GM13977 (cell line): ENCODE measurements at regions not wholly inside any gene's neighbourhood (a gene's known extent, or its start where the extent isn't known, plus 50 kb on each side); places are given as distances from the start of the nearest gene placed in this dataset.

Experiments
- DNase-seq: peaks from one replicate; pipeline ENCODE4 v3.0.0; 2012; ENCODE audit warnings: low spot score
- CTCF ChIP-seq: IDR thresholded peaks from 2 replicates; pipeline ENCODE4 v1.5.1; 2012; ENCODE audit warnings: mild to moderate bottlenecking, control low read depth; ENCODE audit not compliant: insufficient read depth; ENCODE audit errors: extremely low read depth, missing control alignments
- in situ Hi-C: fragments of 300-500 bp; cut with MboI; formaldehyde crosslinking; loops from one replicate; pipeline ENCODE4 v1.12.0; 2022; ENCODE audit warnings: low sequenced_read_pairs, low pct_unique_long_range_greater_than_20kb, mixed read lengths, inconsistent platforms; ENCODE audit not compliant: unreplicated experiment

- no peak for DNase-seq
- in situ Hi-C loops, result no loop called here
- no peak for TF ChIP-seq CTCF
Observed at GRCh38 chr21:27511233-27511632, 544.3 kb upstream of the ADAMTS5 start.

DNA sequence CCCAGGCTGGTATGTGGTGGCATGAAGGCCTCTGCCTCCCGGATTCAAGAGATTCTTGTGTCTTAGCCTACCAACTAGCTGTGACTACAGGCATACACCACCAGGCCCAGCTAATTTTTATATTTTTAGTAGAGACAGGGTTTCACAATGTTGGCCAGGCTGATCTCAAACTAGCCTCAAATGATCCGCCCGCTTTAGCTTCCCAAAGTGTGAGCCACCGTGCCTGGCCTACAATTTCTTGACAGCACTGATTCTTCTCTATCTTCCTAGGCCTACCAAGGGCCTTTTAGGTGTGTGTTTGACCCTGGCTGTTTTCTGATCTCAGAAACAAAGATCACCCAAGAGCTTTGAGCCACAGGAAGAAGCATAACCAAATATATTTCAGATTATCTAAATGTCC is 540.8 kb upstream of the ADAMTS5 start:
- no peak for TF ChIP-seq CTCF
- DNase-seq, result no peak
- in situ Hi-C loops, result no loop called here

DNA sequence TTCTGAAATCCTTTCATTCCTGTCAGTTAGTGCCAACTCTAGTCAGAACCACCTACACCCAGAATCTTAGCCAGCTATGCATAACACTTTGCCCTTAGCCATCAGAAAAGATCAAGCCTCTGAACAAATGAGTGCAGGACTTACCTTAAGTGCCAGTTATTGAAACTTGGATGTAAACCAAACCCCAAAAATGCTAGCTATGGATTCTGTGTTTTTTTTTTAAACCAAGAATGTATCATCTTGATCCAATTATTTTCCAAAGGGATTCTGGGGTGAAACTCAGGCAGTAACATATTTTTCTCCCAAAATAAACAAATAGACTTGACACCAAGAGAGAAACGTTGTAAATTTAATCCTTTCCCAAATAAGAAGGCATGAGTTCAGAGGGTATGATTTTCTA is 538.6 kb upstream of the ADAMTS5 start:
- no peak for DNase-seq
- in situ Hi-C loops, result no loop called here
- no peak for TF ChIP-seq CTCF

DNA sequence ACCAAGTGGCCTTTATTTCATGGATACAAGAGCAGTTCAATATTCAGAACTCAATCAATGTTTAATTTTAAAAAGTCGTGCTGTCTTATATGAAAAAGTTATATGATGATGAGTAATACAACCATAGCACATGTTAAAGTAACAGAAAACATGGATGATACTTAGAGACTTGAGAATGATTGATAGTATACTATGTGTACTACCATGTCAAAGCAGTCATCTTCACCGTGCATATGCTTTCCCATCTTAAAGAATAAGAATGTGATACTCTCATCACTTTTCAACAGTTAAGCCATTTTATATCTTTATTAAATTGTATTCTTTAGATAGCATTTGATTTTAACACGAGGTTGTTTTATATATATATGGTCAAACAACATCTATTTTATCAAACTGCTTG is 535.9 kb upstream of the ADAMTS5 start:
- TF ChIP-seq CTCF, result no peak
- in situ Hi-C loops, result no loop called here
- DNase-seq, result no peak

DNA sequence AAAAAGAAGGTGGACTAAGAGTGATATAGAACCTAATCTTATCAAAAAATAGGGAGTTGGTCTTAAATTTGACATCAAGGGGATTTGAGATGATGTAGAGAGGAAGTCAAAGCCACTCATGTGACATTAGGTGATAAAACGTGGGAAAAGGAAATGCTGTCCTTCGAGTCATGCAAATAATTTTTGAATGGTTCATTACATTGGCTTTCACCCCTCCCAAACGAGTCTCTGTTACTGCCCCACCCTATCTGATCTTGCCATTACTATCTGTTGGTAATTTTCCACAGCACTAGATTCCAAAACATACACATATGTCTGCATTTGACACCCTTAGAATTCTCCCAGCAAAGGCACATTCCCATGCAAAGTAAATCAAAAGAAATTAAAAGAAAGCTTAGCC is 531.1 kb upstream of the ADAMTS5 start:
- TF ChIP-seq CTCF, result no peak
- in situ Hi-C loops, result no loop called here
- no peak for DNase-seq

DNA sequence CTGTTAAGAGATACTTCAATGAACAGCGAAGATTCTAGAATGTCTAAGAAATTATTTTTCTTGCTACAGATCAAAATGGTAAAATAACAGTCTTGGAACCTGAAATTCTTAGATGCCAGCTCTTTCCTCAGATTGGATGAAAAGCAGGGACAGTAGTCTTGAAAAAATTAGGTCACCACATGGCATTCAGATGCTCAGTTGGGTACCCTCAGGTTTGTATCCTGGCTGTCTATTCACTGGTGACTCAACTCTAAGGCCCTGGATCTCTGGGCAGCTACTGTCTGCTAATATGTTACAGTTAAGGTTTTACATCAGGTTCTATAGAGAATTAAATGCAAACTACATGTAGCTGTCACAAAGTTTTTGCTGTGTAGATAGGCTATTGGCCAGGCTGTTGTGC is 528.9 kb upstream of the ADAMTS5 start:
- in situ Hi-C loops, result no loop called here
- TF ChIP-seq CTCF, result no peak
- DNase-seq, result no peak

- no peak for TF ChIP-seq CTCF
- in situ Hi-C loops, result no loop called here
- no peak for DNase-seq
Observed at GRCh38 chr21:27493542-27493941, 526.7 kb upstream of the ADAMTS5 start.
